GM12874 (cell line): ENCODE measurements at regions not wholly inside any gene's neighbourhood (a gene's known extent, or its start where the extent isn't known, plus 50 kb on each side); places are given as distances from the start of the nearest gene placed in this dataset.

Source experiments
- TF ChIP-seq, protein P1 (sequence below): IDR thresholded peaks from 2 replicates; pipeline ENCODE4 v1.5.1; 2011; ENCODE audit warnings: low read depth, mild to moderate bottlenecking, control low read depth, low read length, moderate library complexity; ENCODE audit not compliant: insufficient read depth

DNA sequence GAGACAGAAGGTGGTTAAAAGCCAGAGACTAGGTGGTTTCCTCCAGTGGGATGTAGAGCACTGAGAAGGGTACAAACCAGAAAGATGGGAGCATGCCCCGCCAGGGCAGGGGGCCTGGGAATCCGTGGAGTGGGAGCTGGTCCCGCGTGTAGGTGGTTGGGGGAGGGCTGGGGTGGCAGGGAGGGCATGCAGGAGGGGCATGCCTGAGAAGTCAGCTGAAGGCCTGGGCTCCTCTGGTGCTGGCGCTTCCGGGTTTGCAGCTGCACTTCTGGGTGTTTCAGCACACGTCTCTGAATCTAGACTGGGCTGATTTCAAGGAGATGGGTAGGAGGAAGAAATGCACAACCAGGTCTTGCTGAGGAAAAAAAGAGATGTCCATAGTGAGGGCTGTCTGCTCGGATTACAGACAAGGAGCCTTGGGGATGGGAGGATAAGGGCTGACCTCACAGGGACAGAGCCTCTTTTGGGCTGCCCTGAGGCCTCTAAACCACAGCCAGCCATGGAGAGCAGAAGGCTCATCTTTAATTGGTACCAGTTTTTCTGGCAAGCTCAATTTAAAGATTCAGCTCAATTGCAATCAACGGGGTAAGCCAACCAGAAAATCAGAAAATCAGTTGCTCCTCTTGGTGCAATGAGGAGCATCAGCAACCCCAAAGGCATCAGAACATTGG, 151.9 kb downstream of the FAM43A start:
- TF ChIP-seq, protein P1, sequence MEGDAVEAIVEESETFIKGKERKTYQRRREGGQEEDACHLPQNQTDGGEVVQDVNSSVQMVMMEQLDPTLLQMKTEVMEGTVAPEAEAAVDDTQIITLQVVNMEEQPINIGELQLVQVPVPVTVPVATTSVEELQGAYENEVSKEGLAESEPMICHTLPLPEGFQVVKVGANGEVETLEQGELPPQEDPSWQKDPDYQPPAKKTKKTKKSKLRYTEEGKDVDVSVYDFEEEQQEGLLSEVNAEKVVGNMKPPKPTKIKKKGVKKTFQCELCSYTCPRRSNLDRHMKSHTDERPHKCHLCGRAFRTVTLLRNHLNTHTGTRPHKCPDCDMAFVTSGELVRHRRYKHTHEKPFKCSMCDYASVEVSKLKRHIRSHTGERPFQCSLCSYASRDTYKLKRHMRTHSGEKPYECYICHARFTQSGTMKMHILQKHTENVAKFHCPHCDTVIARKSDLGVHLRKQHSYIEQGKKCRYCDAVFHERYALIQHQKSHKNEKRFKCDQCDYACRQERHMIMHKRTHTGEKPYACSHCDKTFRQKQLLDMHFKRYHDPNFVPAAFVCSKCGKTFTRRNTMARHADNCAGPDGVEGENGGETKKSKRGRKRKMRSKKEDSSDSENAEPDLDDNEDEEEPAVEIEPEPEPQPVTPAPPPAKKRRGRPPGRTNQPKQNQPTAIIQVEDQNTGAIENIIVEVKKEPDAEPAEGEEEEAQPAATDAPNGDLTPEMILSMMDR: no peak

DNA sequence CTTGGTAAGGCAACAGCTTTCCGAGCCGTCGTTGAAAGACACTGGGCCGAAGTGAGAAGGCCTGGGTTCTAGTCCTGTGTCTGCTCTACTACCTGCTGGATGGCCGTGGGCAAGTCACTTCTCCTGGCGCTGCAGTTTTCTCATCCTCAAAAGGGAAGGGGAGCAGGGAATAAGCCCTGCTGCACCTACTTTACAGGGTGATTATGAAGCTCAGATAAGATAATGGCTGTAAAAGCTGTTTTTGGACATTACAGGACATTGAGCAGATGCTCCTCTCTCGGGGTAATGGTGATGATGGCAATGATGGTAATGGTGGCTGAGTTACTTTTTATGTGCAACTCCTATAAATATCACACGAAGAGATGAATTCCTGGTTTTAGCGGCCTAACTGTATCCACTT, 152.6 kb downstream of the FAM43A start:
- TF ChIP-seq, protein P1: no peak

DNA sequence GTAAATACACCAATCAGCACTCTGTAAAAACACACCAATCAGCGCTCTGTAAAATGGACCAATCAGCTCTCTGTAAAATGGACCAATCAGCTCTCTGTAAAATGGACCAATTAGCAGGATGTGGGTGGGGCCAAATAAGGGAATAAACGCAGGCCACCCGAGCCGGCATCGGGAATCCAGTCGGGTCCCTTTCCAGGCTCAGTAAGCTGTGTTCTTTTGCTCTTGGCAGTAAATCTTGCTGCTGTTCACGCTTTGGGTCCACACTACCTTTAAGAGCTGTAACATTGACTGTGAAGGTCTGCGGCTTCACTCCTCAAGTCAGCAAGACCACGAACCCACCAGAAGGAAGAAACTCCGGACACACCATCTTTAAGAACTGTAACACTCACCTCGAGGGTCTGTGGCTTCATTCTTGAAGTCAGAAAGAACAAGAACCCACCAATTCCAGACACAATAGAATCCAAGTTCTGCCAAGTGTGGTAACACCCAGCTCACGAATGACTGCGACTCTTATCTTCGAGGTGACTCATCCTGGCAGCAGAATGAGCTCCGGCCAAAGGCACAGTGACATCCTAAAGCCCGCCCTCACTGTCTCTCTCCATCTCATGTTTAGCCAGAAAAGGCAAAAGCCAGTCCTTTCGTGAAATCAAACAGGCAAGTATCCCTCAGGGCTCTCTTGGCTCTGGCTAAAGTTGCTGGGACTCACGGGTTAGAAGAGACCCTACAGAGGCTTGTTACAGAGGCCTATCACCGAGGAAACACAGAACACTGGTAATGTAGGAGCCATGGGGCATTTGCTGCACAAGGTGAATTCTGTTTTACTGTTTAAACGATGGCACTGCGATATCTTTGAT, 155.2 kb downstream of the FAM43A start:
- TF ChIP-seq, protein P1: no peak

DNA sequence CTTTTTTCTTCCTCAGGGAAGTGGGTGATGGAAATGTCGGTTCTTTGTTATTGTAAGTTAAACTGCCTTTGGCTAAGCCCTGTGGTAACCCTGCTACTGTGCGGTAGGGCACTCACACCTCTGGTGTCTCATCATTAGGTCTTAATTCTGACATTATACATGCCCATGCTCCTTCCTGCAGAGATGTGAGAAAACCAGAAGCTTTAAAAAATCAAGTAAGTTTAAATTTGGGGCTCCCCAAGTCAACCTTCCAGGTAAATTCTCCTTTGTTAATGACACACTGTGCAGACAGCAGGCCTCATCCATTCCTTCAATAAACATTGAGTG, 155.8 kb downstream of the FAM43A start:
- TF ChIP-seq, protein P1: no peak

DNA sequence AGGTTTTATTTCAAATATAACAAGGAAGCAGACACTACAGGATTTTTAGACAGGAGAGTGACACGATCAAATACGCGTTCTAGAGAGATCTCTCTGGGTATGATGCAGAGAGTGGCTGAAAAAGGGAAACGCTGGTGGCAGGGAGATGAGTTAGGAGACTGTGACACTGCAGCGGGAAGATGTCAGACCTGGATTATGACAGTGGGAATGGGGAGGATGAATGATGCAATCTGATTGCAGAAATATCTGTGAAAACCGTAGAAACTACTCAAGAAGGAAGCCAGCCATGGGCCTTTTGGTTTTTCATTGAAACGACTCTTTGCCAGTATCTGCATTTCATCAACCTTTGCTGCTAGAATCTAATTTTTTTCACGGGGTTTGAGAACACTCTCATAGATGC, 157.9 kb downstream of the FAM43A start:
- TF ChIP-seq, protein P1: no peak

DNA sequence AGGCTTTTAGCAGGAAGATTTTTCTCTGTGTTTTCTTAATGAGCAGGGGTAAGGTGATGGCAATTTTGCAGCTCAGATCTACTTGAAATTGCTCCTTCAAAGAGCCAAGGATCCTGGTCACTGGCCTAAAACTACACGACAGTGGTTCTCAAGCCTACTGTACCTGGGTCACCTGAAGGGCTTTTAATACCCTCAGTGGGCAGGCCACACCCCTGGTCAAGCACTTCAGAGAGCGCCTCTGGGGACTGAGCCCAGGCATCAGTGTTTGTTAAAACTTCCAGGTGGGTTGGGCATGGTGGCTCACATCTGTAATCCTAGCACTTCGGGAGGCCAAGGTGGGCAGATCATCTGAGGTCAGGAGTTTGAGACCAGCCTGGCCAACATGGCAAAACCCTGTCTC, 158.4 kb downstream of the FAM43A start:
- TF ChIP-seq, protein P1: no peak

DNA sequence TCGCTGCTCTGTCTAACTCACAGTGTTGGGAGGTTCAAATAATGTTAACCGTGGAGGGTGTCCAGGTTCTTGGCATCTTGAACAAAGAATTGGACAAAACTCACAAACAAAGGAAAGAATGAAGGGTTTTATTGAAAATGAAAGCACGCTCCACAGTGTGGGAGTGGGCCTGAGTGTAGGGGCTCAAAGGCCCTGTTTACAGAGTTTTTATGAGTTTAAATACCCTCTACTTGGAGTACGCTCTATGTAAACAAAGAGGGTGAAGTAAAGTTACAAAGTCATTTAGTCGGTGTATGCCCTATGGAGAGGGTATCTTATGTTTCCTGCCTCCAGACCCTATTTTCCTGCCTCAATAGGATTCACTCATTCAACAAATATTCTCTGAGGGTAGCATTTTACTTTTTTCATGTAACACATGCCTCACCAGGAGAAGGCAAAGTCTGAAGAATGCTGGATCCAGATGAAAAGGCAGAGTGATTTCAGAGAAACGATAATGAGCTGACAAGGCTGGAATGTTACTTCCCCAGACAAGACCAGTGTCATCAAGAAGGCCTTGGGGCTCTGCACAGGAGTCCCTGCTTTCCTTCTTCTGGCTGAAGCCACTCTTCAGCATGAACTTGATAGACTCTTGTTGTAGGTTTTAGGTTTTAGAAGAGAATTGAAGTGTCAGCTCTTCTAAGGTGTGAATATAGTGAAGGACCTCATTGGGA, 163.6 kb downstream of the FAM43A start:
- TF ChIP-seq, protein P1: no peak
